ENCODE measurements at regions not wholly inside any gene's neighbourhood (a gene's known extent, or its start where the extent isn't known, plus 50 kb on each side); places are given as distances from the start of the nearest gene placed in this dataset.

DNA sequence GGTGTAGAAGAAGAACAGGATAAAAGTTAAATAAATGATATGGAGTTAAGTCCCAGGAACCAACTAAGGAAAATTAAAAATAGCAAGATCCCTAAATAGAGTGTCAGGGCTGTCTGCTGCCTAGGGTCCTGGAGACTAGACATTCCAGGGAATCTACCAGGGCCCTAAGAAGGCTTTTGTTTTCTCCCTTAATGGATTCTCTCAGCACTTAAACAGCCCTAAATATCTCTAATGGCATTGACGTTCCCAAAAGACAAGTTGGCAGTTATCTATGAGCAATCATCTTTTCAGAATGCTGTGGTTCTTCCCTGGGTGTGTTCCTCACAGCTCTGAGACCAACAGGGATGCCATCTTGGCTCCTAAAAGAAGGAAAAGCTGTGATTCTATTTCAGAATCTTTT is 616.3 kb downstream of the EPHA4 start:
- TF ChIP-seq, protein P1, sequence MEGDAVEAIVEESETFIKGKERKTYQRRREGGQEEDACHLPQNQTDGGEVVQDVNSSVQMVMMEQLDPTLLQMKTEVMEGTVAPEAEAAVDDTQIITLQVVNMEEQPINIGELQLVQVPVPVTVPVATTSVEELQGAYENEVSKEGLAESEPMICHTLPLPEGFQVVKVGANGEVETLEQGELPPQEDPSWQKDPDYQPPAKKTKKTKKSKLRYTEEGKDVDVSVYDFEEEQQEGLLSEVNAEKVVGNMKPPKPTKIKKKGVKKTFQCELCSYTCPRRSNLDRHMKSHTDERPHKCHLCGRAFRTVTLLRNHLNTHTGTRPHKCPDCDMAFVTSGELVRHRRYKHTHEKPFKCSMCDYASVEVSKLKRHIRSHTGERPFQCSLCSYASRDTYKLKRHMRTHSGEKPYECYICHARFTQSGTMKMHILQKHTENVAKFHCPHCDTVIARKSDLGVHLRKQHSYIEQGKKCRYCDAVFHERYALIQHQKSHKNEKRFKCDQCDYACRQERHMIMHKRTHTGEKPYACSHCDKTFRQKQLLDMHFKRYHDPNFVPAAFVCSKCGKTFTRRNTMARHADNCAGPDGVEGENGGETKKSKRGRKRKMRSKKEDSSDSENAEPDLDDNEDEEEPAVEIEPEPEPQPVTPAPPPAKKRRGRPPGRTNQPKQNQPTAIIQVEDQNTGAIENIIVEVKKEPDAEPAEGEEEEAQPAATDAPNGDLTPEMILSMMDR (conservative IDR thresholded peaks at IDR 0.05; ENCODE audit: low read depth, low read length), result no peak
- TF ChIP-seq EZH2 (IDR thresholded peaks at IDR 0.05; ENCODE audit: low read length, unreplicated experiment) (no peak), EZH2phosphoT487 (IDR thresholded peaks at IDR 0.05; ENCODE audit: borderline replicate concordance, low read length) (no peak)
